HCT116 (cell line): ENCODE measurements at regions not wholly inside any gene's neighbourhood (a gene's known extent, or its start where the extent isn't known, plus 50 kb on each side); places are given as distances from the start of the nearest gene placed in this dataset.

Experiments
- EZH2 ChIP-seq: fragments of 200-600 bp; sonication (generic); IDR thresholded peaks from 2 replicates; pipeline ENCODE4 v1.6.1; 2017; ENCODE audit warnings: antibody characterized with exemption, mixed run types
- JUND ChIP-seq: IDR thresholded peaks from 2 replicates; pipeline ENCODE4 v1.6.1; 2012

DNA sequence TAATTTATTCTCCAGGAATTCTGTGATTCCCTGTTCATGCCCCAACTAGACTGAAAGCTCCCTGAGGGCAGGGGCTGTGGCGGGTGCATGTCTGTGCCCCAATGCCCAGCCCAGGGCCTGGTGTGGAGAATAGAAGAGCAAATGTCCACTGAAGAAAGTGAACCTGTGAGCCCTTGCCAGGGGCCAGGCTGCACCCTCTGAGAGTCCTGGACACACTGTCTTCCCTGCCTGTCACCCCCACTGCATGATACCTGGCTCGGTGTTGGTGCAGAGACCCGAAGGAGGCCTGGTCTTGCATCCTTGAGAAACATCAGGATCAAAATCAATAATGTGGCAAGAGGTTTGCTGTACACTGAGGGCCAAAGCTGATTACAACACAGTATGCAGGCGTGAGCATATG lies 69.8 kb upstream of the RUNX3 start:
- TF ChIP-seq JUND: no peak
- no peak for TF ChIP-seq EZH2
